ENCODE measurements at regions not wholly inside any gene's neighbourhood (a gene's known extent, or its start where the extent isn't known, plus 50 kb on each side); places are given as distances from the start of the nearest gene placed in this dataset.
"Not testable (repeated sequence)": the region's sequence is repeated elsewhere in the genome, so short reads cannot be mapped to it uniquely, and the experiment has no call there.

- H3K4me3 ChIP-seq (ENCODE audit: low read length); H3K27me3 ChIP-seq (ENCODE audit: control insufficient read depth, insufficient read depth); intact Hi-C loops (cut with DNase I); H3K27ac ChIP-seq (ENCODE audit: low read length); ATAC-seq; DNase-seq; H3K9me3 ChIP-seq (ENCODE audit: control insufficient read depth, low read length); H3K4me1 ChIP-seq (ENCODE audit: control insufficient read depth, insufficient read depth, low read length): not testable (repeated sequence)
- WGBS, result 38% methylated on average over 2 of the region's 2 CpGs
Measured at GRCh38 chr2:87198422-87198821, 176.8 kb upstream of the PLGLB1 start.

GRCh38 chr2:87199228-87199627 is 177.6 kb upstream of the PLGLB1 start:
- intact Hi-C loops (cut with DNase I); H3K4me3 ChIP-seq (ENCODE audit: low read length); H3K27ac ChIP-seq (ENCODE audit: low read length); DNase-seq; H3K9me3 ChIP-seq (ENCODE audit: control insufficient read depth, low read length); ATAC-seq; H3K4me1 ChIP-seq (ENCODE audit: control insufficient read depth, insufficient read depth, low read length); H3K27me3 ChIP-seq (ENCODE audit: control insufficient read depth, insufficient read depth): not testable (repeated sequence)
- WGBS, result 86% methylated on average over 4 of the region's 9 CpGs

- intact Hi-C loops (cut with DNase I), result not testable (repeated sequence)
- 90% methylated on average over 4 of the region's 8 CpGs for WGBS
Measured at GRCh38 chr2:87204569-87205147, 183.0 kb upstream of the PLGLB1 start.

GRCh38 chr2:87212938-87213337 is 191.3 kb upstream of the PLGLB1 start:
- ATAC-seq; intact Hi-C loops (cut with DNase I); H3K9me3 ChIP-seq (ENCODE audit: control insufficient read depth, low read length); H3K4me3 ChIP-seq (ENCODE audit: low read length); DNase-seq; H3K4me1 ChIP-seq (ENCODE audit: control insufficient read depth, insufficient read depth, low read length); H3K27me3 ChIP-seq (ENCODE audit: control insufficient read depth, insufficient read depth); H3K27ac ChIP-seq (ENCODE audit: low read length): not testable (repeated sequence)
- WGBS, result 59% methylated on average over 2 of the region's 3 CpGs

More at GRCh38 chr2:87204569-87205147, 183.0 kb upstream of the PLGLB1 start:
- not testable (repeated sequence) for H3K27ac ChIP-seq (ENCODE audit: low read length); H3K9me3 ChIP-seq (ENCODE audit: control insufficient read depth, low read length); ATAC-seq; DNase-seq; H3K4me3 ChIP-seq (ENCODE audit: low read length); H3K27me3 ChIP-seq (ENCODE audit: control insufficient read depth, insufficient read depth); H3K4me1 ChIP-seq (ENCODE audit: control insufficient read depth, insufficient read depth, low read length)

- 88% methylated on average over 2 of the region's 4 CpGs for WGBS
- intact Hi-C loops (cut with DNase I); H3K4me1 ChIP-seq (ENCODE audit: control insufficient read depth, insufficient read depth, low read length); H3K9me3 ChIP-seq (ENCODE audit: control insufficient read depth, low read length); H3K4me3 ChIP-seq (ENCODE audit: low read length); H3K27ac ChIP-seq (ENCODE audit: low read length); DNase-seq; H3K27me3 ChIP-seq (ENCODE audit: control insufficient read depth, insufficient read depth): not testable (repeated sequence)
- peak in 1 of 2 donors; percentile 28 for ATAC-seq
Measured at GRCh38 chr2:87217005-87217404, 195.4 kb upstream of the PLGLB1 start.

GRCh38 chr2:87217741-87218410 is 196.2 kb upstream of the PLGLB1 start:
- ATAC-seq, result peak; percentile 74 to 75
- H3K27ac ChIP-seq (ENCODE audit: low read length); H3K4me1 ChIP-seq (ENCODE audit: control insufficient read depth, insufficient read depth, low read length); intact Hi-C loops (cut with DNase I); H3K9me3 ChIP-seq (ENCODE audit: control insufficient read depth, low read length); H3K27me3 ChIP-seq (ENCODE audit: control insufficient read depth, insufficient read depth); H3K4me3 ChIP-seq (ENCODE audit: low read length): not testable (repeated sequence)
- DNase-seq, result peak in 2 of 3 donors; percentile 17 to 67
- WGBS, result 20% methylated on average over 9 of the region's 21 CpGs

- DNase-seq; ATAC-seq; H3K27me3 ChIP-seq (ENCODE audit: control insufficient read depth, insufficient read depth); H3K4me3 ChIP-seq (ENCODE audit: low read length); H3K4me1 ChIP-seq (ENCODE audit: control insufficient read depth, insufficient read depth, low read length); H3K9me3 ChIP-seq (ENCODE audit: control insufficient read depth, low read length); intact Hi-C loops (cut with DNase I); H3K27ac ChIP-seq (ENCODE audit: low read length): not testable (repeated sequence)
- WGBS, result 47% methylated on average over 9 of the region's 9 CpGs
Measured at GRCh38 chr2:87220651-87221050, 199.0 kb upstream of the PLGLB1 start.

- ATAC-seq; intact Hi-C loops (cut with DNase I); H3K4me1 ChIP-seq (ENCODE audit: control insufficient read depth, insufficient read depth, low read length); H3K27me3 ChIP-seq (ENCODE audit: control insufficient read depth, insufficient read depth); DNase-seq; H3K9me3 ChIP-seq (ENCODE audit: control insufficient read depth, low read length); H3K27ac ChIP-seq (ENCODE audit: low read length); H3K4me3 ChIP-seq (ENCODE audit: low read length): not testable (repeated sequence)
- 80% methylated on average over 7 of the region's 7 CpGs for WGBS
Measured at GRCh38 chr2:87222131-87222530, 200.5 kb upstream of the PLGLB1 start.

GRCh38 chr2:87223873-87224272 is 202.2 kb upstream of the PLGLB1 start:
- intact Hi-C loops (cut with DNase I); H3K27ac ChIP-seq (ENCODE audit: low read length); DNase-seq; H3K9me3 ChIP-seq (ENCODE audit: control insufficient read depth, low read length); H3K27me3 ChIP-seq (ENCODE audit: control insufficient read depth, insufficient read depth); H3K4me3 ChIP-seq (ENCODE audit: low read length); H3K4me1 ChIP-seq (ENCODE audit: control insufficient read depth, insufficient read depth, low read length); ATAC-seq: not testable (repeated sequence)
- WGBS, result 65% methylated on average over 2 of the region's 3 CpGs

GRCh38 chr2:87229091-87229689 is 207.5 kb upstream of the PLGLB1 start:
- H3K27ac ChIP-seq (ENCODE audit: low read length); H3K27me3 ChIP-seq (ENCODE audit: control insufficient read depth, insufficient read depth); DNase-seq; H3K4me1 ChIP-seq (ENCODE audit: control insufficient read depth, insufficient read depth, low read length); H3K4me3 ChIP-seq (ENCODE audit: low read length); intact Hi-C loops (cut with DNase I); H3K9me3 ChIP-seq (ENCODE audit: control insufficient read depth, low read length): not testable (repeated sequence)
- WGBS, result 0% methylated on average over 2 of the region's 4 CpGs
- ATAC-seq, result peak; percentile 79 to 91

GRCh38 chr2:87229964-87230363 is 208.3 kb upstream of the PLGLB1 start:
- ATAC-seq; DNase-seq; H3K9me3 ChIP-seq (ENCODE audit: control insufficient read depth, low read length); H3K27me3 ChIP-seq (ENCODE audit: control insufficient read depth, insufficient read depth); H3K4me3 ChIP-seq (ENCODE audit: low read length); intact Hi-C loops (cut with DNase I); H3K4me1 ChIP-seq (ENCODE audit: control insufficient read depth, insufficient read depth, low read length); H3K27ac ChIP-seq (ENCODE audit: low read length): not testable (repeated sequence)
- 80% methylated on average over 2 of the region's 4 CpGs for WGBS
